MM.1S (cell line): ENCODE measurements at regions not wholly inside any gene's neighbourhood (a gene's known extent, or its start where the extent isn't known, plus 50 kb on each side); places are given as distances from the start of the nearest gene placed in this dataset.

Source experiments
- DNase-seq: peaks from one replicate; pipeline ENCODE4 v3.0.0-alpha.2; 2015
- H2AFZ ChIP-seq: fragments of 300-600 bp; sonication (generic); 2 replicates; pipeline ENCODE4 v1.6.0; 2016; ENCODE audit warnings: antibody characterized with exemption, low read length
- H3F3A ChIP-seq: fragments of 300-600 bp; sonication (generic); 2 replicates; pipeline ENCODE4 v1.6.1; 2016; ENCODE audit warnings: mild to moderate bottlenecking, antibody characterized with exemption, low read length, moderate library complexity, mixed read lengths; ENCODE audit not compliant: insufficient read depth
- H3K27ac ChIP-seq: fragments of 300-600 bp; sonication (generic); 2 replicates; pipeline ENCODE4 v1.5.1; 2016; ENCODE audit warnings: mild to moderate bottlenecking, low read length
- H3K27me3 ChIP-seq: fragments of 300-600 bp; sonication (generic); replicated peaks from 2 replicates; pipeline ENCODE4 v1.6.0; 2016; ENCODE audit warnings: low read length; ENCODE audit not compliant: insufficient read depth
- H3K36me3 ChIP-seq: fragments of 300-600 bp; sonication (generic); replicated peaks from 2 replicates; pipeline ENCODE4 v1.6.1; 2016; ENCODE audit warnings: mild to moderate bottlenecking, low read length, mixed read lengths; ENCODE audit not compliant: insufficient read depth
- H3K4me1 ChIP-seq: fragments of 300-600 bp; sonication (generic); 2 replicates; pipeline ENCODE4 v1.6.1; 2016; ENCODE audit warnings: low read length, mixed read lengths
- H3K4me2 ChIP-seq: fragments of 300-600 bp; sonication (generic); 2 replicates; pipeline ENCODE4 v1.6.0; 2016; ENCODE audit warnings: low read depth, low read length
- H3K4me3 ChIP-seq: fragments of 300-600 bp; sonication (generic); 2 replicates; pipeline ENCODE4 v1.5.1; 2016; ENCODE audit warnings: low read length, mixed read lengths
- H3K79me2 ChIP-seq: fragments of 300-600 bp; sonication (generic); 2 replicates; pipeline ENCODE4 v1.6.1; 2016; ENCODE audit warnings: mixed run types, low read length, mixed read lengths
- H3K9ac ChIP-seq: fragments of 300-600 bp; sonication (generic); 2 replicates; pipeline ENCODE4 v1.6.1; 2016; ENCODE audit warnings: low read length, mixed read lengths
- H3K9me2 ChIP-seq: fragments of 300-600 bp; sonication (generic); replicated peaks from 2 replicates; pipeline ENCODE4 v1.6.1; 2016; ENCODE audit warnings: mild to moderate bottlenecking, low read length, mixed read lengths; ENCODE audit not compliant: insufficient read depth
- H3K9me3 ChIP-seq: fragments of 300-600 bp; sonication (generic); replicated peaks from 2 replicates; pipeline ENCODE4 v1.6.1; 2016; ENCODE audit warnings: mild to moderate bottlenecking, low read length, mixed read lengths; ENCODE audit not compliant: insufficient read depth
- H4K20me1 ChIP-seq: fragments of 300-600 bp; sonication (generic); 2 replicates; pipeline ENCODE4 v1.6.1; 2016; ENCODE audit warnings: mild to moderate bottlenecking, low read length, moderate library complexity, mixed read lengths; ENCODE audit not compliant: insufficient read depth
- CTCF ChIP-seq: fragments of 300-600 bp; sonication (generic); IDR thresholded peaks from 2 replicates; pipeline ENCODE4 v1.5.1; 2016; ENCODE audit warnings: antibody characterized with exemption, low read length, mixed read lengths
- EZH2 ChIP-seq: fragments of 300-600 bp; sonication (generic); optimal IDR thresholded peaks from 2 replicates; pipeline ENCODE3; 2017; ENCODE audit warnings: low read depth, mild to moderate bottlenecking, antibody characterized with exemption, low read length, mixed read lengths
- EZH2phosphoT487 ChIP-seq: fragments of 300-600 bp; sonication (generic); IDR thresholded peaks from 2 replicates; pipeline ENCODE4 v1.6.1; 2018; ENCODE audit warnings: antibody characterized with exemption, low read length

- no peaks in the 10 kb centered on the region for H3K9me3 ChIP-seq
- no peaks in the 10 kb centered on the region for H3K27me3 ChIP-seq
- no peaks in the 10 kb centered on the region for H4K20me1 ChIP-seq
- H3K79me2 ChIP-seq = 0 out of 2 replicates have a peak, but pooled peaks cover 7% of the 10 kb centered on the region
- H3F3A ChIP-seq = peaks cover 21% of the 10 kb centered on the region
- H3K9ac ChIP-seq = no peak overlapping the region
- H3K4me2 ChIP-seq = no peak overlapping the region
- no peak for DNase-seq
- no peaks in the 10 kb centered on the region for H3K9me2 ChIP-seq
- H3K4me1 ChIP-seq = peaks cover 18% of the 10 kb centered on the region
- H3K36me3 ChIP-seq = no peaks in the 10 kb centered on the region
- no peak overlapping the region for H3K27ac ChIP-seq
- H3K4me3 ChIP-seq = no peak overlapping the region
- TF ChIP-seq CTCF (no peak), EZH2phosphoT487 (no peak), EZH2 (no peak)
- H2AFZ ChIP-seq = no peak overlapping the region
These were observed 61.1 kb upstream of the NPAS1 start for GRCh38 chr19:46958532-46958931.

- Histone ChIP-seq H3K9ac (no peak overlapping the region), H3K9me2 (no peaks in the 10 kb centered on the region), H3K4me1 (peaks cover 6% of the 10 kb centered on the region), H3K79me2 (0 out of 2 replicates have a peak, but pooled peaks cover 4% of the 10 kb centered on the region), H4K20me1 (no peaks in the 10 kb centered on the region), H3K9me3 (no peaks in the 10 kb centered on the region), H2AFZ (no peak overlapping the region), H3F3A (peaks cover 8% of the 10 kb centered on the region), H3K4me2 (no peak overlapping the region), H3K27ac (no peak overlapping the region), H3K36me3 (no peaks in the 10 kb centered on the region), H3K27me3 (no peaks in the 10 kb centered on the region), H3K4me3 (no peak overlapping the region)
- DNase-seq = no peak
- no peak for TF ChIP-seq CTCF
- TF ChIP-seq EZH2phosphoT487 = no peak
- TF ChIP-seq EZH2 = no peak
These were observed 59.6 kb upstream of the NPAS1 start for GRCh38 chr19:46959894-46960556.

DNA sequence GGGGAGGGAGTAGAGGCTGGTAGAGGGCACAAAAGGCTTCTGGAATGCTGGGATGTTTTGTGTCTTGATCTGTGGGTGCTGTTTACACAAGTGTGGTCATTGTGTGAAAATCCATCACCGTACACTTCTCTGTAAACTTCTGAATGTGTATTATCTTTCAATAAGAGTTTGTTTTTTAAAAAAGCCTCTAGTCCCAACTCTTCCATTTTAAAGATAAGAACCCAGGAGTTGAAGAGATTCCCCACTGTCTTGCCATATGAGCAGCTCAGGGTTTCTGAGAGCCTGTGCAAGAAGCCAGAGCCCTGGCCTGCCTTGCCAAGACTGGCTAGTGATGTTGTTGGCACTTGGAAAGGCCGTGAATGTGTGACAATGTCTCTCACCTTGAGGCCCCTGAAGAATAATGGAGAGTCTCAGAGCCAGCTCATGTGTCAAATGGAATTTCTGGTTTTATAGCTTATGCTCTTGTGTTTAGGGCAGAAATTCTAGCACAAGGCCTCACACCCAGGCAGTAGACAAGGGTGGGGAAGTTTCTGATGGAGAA, 57.5 kb upstream of the NPAS1 start:
- TF ChIP-seq EZH2phosphoT487 (no peak), EZH2 (no peak), CTCF (no peak)
- no peak for DNase-seq
- H3K4me1 ChIP-seq = no peaks in the 10 kb centered on the region
- H4K20me1 ChIP-seq = no peaks in the 10 kb centered on the region
- H3K4me2 ChIP-seq = no peak overlapping the region
- no peaks in the 10 kb centered on the region for H3K9me3 ChIP-seq
- no peaks in the 10 kb centered on the region for H3K27me3 ChIP-seq
- no peak overlapping the region for H3K27ac ChIP-seq
- H3K9me2 ChIP-seq = no peaks in the 10 kb centered on the region
- H3K36me3 ChIP-seq = no peaks in the 10 kb centered on the region
- H3K9ac ChIP-seq = no peak overlapping the region
- H3K4me3 ChIP-seq = no peak overlapping the region
- no peaks in the 10 kb centered on the region for H3K79me2 ChIP-seq
- H2AFZ ChIP-seq = no peak overlapping the region
- no peaks in the 10 kb centered on the region for H3F3A ChIP-seq
